H1 (cell line): ENCODE measurements at regions not wholly inside any gene's neighbourhood (a gene's known extent, or its start where the extent isn't known, plus 50 kb on each side); places are given as distances from the start of the nearest gene placed in this dataset.

Experiments used
- CTCF ChIP-seq, 3 experiments: IDR thresholded peaks; 1 replicate in 2 of 3; 2 replicates in 1 of 3; pipeline versions ENCODE4 v1.5.1 to v1.6.1; 2011; ENCODE audit warnings: low read length in 3 of 3, mild to moderate bottlenecking in 3 of 3, inconsistent platforms in 2 of 3, low read depth in 1 of 3, moderate library complexity in 1 of 3; ENCODE audit not compliant: insufficient read depth in 1 of 3; ENCODE audit errors: control extremely low read depth in 1 of 3
- EZH2 ChIP-seq: fragments of 200-600 bp; sonication (generic); IDR thresholded peaks from 2 replicates; pipeline ENCODE4 v1.7.1; 2012; ENCODE audit warnings: low read depth, mild to moderate bottlenecking, moderate library complexity, low read length, inconsistent platforms; ENCODE audit not compliant: severe bottlenecking
- SIRT6 ChIP-seq: IDR thresholded peaks from one replicate; pipeline ENCODE4 v1.7.1; 2012; ENCODE audit warnings: low read length, inconsistent platforms
- SIX5 ChIP-seq: IDR thresholded peaks from 2 replicates; pipeline ENCODE4 v1.6.1; 2011; ENCODE audit warnings: mild to moderate bottlenecking, low read depth, low read length
- SP1 ChIP-seq: IDR thresholded peaks from 2 replicates; pipeline ENCODE4 v1.6.1; 2011; ENCODE audit warnings: low read depth, low read length

- TF ChIP-seq EZH2, result no peak
- TF ChIP-seq SP1, result no peak
- no peak for TF ChIP-seq CTCF (IDR thresholded peaks at IDR 0.05; ENCODE audit: control extremely low read depth in 1 of 3, insufficient read depth in 1 of 3, low read depth in 1 of 3, low read length in 3 of 3)
- no peak for TF ChIP-seq SIX5
- TF ChIP-seq SIRT6, result no peak
These were observed 272.5 kb upstream of the RUNX1 start for GRCh38 chr21:35321322-35322200.
